Kidney (tissue), 13 donors: ENCODE measurements at regions not wholly inside any gene's neighbourhood (a gene's known extent, or its start where the extent isn't known, plus 50 kb on each side); places are given as distances from the start of the nearest gene placed in this dataset.

Experiments
- DNase-seq, 5 donors: peaks; one replicate each; pipeline ENCODE4 v3.0.0-alpha.2; 2013 to 2020
- FAIRE-seq: peaks from 2 replicates; lab custom pipeline; 2012; peaks lifted over from hg19 to GRCh38; lab: Jason Lieb, UNC
- H3K27ac ChIP-seq, 2 donors: one replicate each; pipeline ENCODE4 v1.7.0; 2013; ENCODE audit warnings: low read depth in 2 of 2, low read length in 2 of 2, inconsistent platforms in 1 of 2
- H3K27me3 ChIP-seq: one replicate; pipeline ENCODE4 v1.7.1; 2013; ENCODE audit warnings: low read length, inconsistent platforms; ENCODE audit not compliant: control insufficient read depth, insufficient read depth
- H3K36me3 ChIP-seq, 3 donors: one replicate each; pipeline versions ENCODE4 v1.7.0 to v1.7.1; 2013; ENCODE audit warnings: low read length in 3 of 3, control low read depth in 1 of 3, inconsistent platforms in 1 of 3; ENCODE audit not compliant: insufficient read depth in 3 of 3, control insufficient read depth in 2 of 3
- H3K4me1 ChIP-seq, 3 donors: one replicate each; pipeline versions ENCODE4 v1.7.0 to v1.7.1; 2013; ENCODE audit warnings: low read length in 3 of 3, inconsistent platforms in 1 of 3, low read depth in 1 of 3; ENCODE audit not compliant: control insufficient read depth in 2 of 3, insufficient read depth in 2 of 3
- H3K4me3 ChIP-seq, 3 donors: one replicate each; pipeline versions ENCODE4 v1.7.0 to v1.8.1; 2013; ENCODE audit warnings: low read length in 3 of 3, control low read depth in 1 of 3, inconsistent platforms in 1 of 3
- H3K9ac ChIP-seq, 3 donors: one replicate each; pipeline versions ENCODE4 v1.7.0 to v1.7.1; 2013; ENCODE audit warnings: low read length in 3 of 3, control low read depth in 1 of 3, inconsistent platforms in 1 of 3
- H3K9me3 ChIP-seq, 3 donors: one replicate each; pipeline versions ENCODE4 v1.7.0 to v1.7.1; 2013; ENCODE audit warnings: low read length in 3 of 3, control low read depth in 1 of 3, inconsistent platforms in 1 of 3; ENCODE audit not compliant: control insufficient read depth in 2 of 3, insufficient read depth in 1 of 3
- CTCF ChIP-seq: IDR thresholded peaks from 3 replicates; pipeline ENCODE4 v1.5.1; 2012; ENCODE audit warnings: mild to moderate bottlenecking, moderate library complexity, borderline replicate concordance; ENCODE audit not compliant: insufficient read depth; ENCODE audit errors: extremely low read depth
- intact Hi-C: fragments of 100-400 bp; cut with DNase I; formaldehyde crosslinking; loops from one replicate; pipeline ENCODE4 v1.11.1; 2022
- donor health status: control.
- donor health status: control.
- donor health status: control.
- donor health status: control.
- donor health status: control.
- donor health status: DM: yes; HTN: yes; CAD: no.
- donor health status: Normal renal cell carcinoma (clear cell type).

DNA sequence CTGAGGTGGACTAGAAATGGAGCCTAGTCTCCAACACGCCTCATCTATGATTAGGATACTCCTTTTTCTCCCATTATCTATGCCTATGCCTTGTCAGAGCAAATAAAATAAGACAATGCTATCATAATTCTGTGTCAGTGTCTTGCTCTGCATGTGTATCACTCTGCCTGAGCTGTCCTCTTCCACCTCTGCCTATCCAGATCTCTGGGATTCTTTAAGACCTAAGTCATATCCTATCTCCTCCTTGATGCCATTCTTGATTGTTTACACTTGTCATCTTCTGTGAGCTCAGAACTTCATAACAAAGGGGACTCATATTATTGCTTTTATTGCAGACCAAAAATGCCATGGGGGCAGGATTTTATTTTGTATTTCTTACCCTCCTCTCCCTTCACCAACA lies 351.2 kb upstream of the C9orf72 start:
- DNase-seq (no peak), FAIRE-seq (no peak)
- intact Hi-C loops = no loop called here
- no peaks in the 10 kb centered on the region for H3K27me3 ChIP-seq
- no peak overlapping the region for H3K27ac ChIP-seq
- TF ChIP-seq CTCF = no peak
- H3K9ac ChIP-seq = no peak overlapping the region
- no peak overlapping the region for H3K4me3 ChIP-seq
- H3K9me3 ChIP-seq = no peaks in the 10 kb centered on the region
- no peaks in the 10 kb centered on the region for H3K36me3 ChIP-seq
- no peaks in the 10 kb centered on the region for H3K4me1 ChIP-seq

GRCh38 chr9:27925815-27926214 lies 352.5 kb upstream of the C9orf72 start:
- H3K27ac ChIP-seq = no peak overlapping the region
- H3K9ac ChIP-seq = no peak overlapping the region
- intact Hi-C loops = no loop called here
- DNase-seq = no peak
- H3K4me3 ChIP-seq = no peak overlapping the region
- no peak for FAIRE-seq
- no peaks in the 10 kb centered on the region for H3K27me3 ChIP-seq
- no peaks in the 10 kb centered on the region for H3K9me3 ChIP-seq
- no peaks in the 10 kb centered on the region for H3K4me1 ChIP-seq
- H3K36me3 ChIP-seq = no peaks in the 10 kb centered on the region
- no peak for TF ChIP-seq CTCF

DNA sequence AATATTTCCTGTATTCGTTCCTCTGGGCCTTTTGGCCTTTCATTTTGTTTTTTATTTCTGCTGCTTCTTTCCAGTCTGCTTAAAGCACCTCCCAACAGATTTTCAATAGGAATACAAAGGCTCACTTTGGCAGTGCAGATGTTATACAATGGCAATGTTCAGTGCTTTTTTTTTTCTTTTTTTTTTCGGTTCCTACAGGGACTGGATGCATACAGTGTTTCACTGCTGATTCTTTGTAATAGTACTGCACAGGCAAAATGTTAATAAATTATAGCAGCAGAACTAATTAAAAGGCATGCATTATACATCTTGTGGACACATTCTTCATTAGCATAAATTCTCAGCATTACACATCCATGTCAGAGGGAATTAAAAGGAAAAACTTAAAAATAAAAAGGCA lies 356.6 kb upstream of the C9orf72 start:
- Histone ChIP-seq H3K4me3 (no peak overlapping the region), H3K9ac (no peak overlapping the region), H3K36me3 (no peaks in the 10 kb centered on the region), H3K27ac (no peak overlapping the region), H3K9me3 (no peaks in the 10 kb centered on the region), H3K4me1 (peaks cover 0 to 5% (median 0%) of the 10 kb centered on the region in 3 donors), H3K27me3 (no peaks in the 10 kb centered on the region)
- intact Hi-C loops = no loop called here
- DNase-seq (no peak), FAIRE-seq (no peak)
- no peak for TF ChIP-seq CTCF
